Progenitor cell of endocrine pancreas (in vitro differentiated cells): ENCODE measurements at regions not wholly inside any gene's neighbourhood (a gene's known extent, or its start where the extent isn't known, plus 50 kb on each side); places are given as distances from the start of the nearest gene placed in this dataset.

Source experiments
- DNase-seq: peaks from one replicate; pipeline ENCODE4 v3.0.0; 2021; ENCODE audit warnings: low spot score; ENCODE audit not compliant: unreplicated experiment
- H3K27ac Mint-ChIP-seq: 2 replicates; pipeline ENCODE4 v1.8.0; 2021; ENCODE audit warnings: mild to moderate bottlenecking, moderate library complexity, mixed read lengths
- H3K27me3 Mint-ChIP-seq: 2 replicates; pipeline ENCODE4 v1.8.0; 2021; ENCODE audit warnings: mixed read lengths
- H3K36me3 Mint-ChIP-seq: 2 replicates; pipeline ENCODE4 v1.8.0; 2022; ENCODE audit warnings: mixed read lengths; ENCODE audit not compliant: insufficient read depth
- H3K4me1 Mint-ChIP-seq: 2 replicates; pipeline ENCODE4 v1.8.0; 2021; ENCODE audit warnings: low read depth, mixed read lengths
- H3K4me3 Mint-ChIP-seq: 2 replicates; pipeline ENCODE4 v1.8.0; 2021; ENCODE audit warnings: low read depth, mild to moderate bottlenecking, moderate library complexity, mixed read lengths
- H3K9me3 Mint-ChIP-seq: 2 replicates; pipeline ENCODE4 v1.8.0; 2021; ENCODE audit warnings: low read depth, mixed read lengths
- TF ChIP-seq, protein P1 (sequence below): fragments of 200-600 bp; sonication (generic); IDR thresholded peaks from one replicate; pipeline ENCODE4 v1.5.0; 2021; ENCODE audit warnings: antibody characterized with exemption, mild to moderate bottlenecking; ENCODE audit not compliant: unreplicated experiment

DNA sequence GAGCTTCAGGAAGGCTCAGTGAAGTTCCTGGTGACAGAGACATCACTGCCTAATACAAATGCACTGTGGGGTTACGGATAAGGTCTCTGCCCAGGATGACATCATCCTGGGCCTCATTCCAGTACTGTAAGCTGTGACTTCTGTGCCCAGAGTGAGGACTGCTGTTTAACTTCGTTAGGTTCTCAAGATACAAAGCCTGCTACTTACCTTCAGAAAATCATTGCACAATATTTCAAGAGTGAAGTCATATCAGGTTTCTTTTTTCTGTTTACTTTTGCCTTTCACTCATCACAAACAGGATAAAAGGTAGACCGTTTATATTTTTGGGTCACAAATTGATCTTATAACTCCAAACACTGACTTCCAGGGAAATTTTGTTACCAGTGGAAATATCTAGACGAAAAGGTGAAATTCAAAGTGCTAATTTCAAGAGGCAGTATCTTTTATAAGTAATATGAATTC, 241.2 kb downstream of the PIK3R1 start:
- no peak for DNase-seq
- H3K27ac Mint-ChIP-seq = no peak overlapping the region
- no peak overlapping the region for H3K4me3 Mint-ChIP-seq
- no peaks in the 10 kb centered on the region for H3K36me3 Mint-ChIP-seq
- TF ChIP-seq, protein P1, sequence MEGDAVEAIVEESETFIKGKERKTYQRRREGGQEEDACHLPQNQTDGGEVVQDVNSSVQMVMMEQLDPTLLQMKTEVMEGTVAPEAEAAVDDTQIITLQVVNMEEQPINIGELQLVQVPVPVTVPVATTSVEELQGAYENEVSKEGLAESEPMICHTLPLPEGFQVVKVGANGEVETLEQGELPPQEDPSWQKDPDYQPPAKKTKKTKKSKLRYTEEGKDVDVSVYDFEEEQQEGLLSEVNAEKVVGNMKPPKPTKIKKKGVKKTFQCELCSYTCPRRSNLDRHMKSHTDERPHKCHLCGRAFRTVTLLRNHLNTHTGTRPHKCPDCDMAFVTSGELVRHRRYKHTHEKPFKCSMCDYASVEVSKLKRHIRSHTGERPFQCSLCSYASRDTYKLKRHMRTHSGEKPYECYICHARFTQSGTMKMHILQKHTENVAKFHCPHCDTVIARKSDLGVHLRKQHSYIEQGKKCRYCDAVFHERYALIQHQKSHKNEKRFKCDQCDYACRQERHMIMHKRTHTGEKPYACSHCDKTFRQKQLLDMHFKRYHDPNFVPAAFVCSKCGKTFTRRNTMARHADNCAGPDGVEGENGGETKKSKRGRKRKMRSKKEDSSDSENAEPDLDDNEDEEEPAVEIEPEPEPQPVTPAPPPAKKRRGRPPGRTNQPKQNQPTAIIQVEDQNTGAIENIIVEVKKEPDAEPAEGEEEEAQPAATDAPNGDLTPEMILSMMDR = no peak
- H3K27me3 Mint-ChIP-seq = no peaks in the 10 kb centered on the region
- H3K9me3 Mint-ChIP-seq = no peaks in the 10 kb centered on the region
- H3K4me1 Mint-ChIP-seq = peaks cover 26% of the 10 kb centered on the region

DNA sequence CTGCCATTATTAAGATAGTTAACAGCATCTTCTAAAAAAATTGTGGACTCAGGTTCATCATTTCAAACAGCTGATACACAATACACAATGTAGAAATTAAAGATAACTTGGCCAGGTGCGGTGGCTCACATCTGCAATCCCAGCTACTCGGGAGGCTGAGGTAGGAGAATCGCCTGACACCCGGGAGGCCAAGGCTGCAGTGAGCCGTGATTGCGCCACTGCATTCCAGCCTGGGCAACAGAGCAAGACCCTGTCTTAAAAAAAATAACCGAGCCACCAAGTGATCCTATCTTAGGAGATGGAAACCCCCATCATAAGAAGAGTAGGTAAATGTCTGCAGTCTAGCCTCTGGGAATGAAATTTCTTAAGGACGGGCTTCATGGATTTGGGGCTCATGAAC, 241.7 kb downstream of the PIK3R1 start:
- no peak overlapping the region for H3K4me3 Mint-ChIP-seq
- no peak overlapping the region for H3K27ac Mint-ChIP-seq
- no peaks in the 10 kb centered on the region for H3K9me3 Mint-ChIP-seq
- H3K4me1 Mint-ChIP-seq = peaks cover 26% of the 10 kb centered on the region
- TF ChIP-seq, protein P1 = no peak
- H3K27me3 Mint-ChIP-seq = no peaks in the 10 kb centered on the region
- DNase-seq = no peak
- no peaks in the 10 kb centered on the region for H3K36me3 Mint-ChIP-seq

DNA sequence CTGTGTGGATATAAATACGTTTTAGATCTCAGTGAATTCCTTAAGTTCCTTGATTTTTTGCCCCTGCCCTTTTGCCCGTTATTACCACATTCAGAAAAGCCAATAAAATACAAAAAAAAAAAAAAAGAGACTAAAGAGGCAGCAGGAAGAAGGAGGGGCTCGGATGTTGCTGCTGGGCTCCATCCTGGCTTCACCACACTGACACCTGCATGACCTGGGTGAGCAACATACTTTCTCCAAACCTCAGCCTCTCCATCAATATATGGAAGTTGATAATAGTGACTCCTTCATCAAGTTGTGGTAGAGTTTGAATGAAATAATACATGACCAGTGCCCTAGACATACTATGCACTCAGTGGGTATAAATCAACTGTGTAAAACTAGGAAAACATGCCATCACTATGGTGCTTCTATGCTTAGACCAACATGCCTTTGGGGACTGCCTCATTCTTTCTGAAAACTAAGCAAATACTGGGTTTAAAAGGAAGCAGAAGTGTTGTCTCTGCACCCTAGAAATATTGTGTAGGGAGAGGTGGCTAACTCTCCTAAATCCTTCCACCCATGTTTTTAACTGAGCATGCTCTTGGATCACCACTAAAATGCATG, 243.0 kb downstream of the PIK3R1 start:
- Mint-ChIP-seq H3K4me3 (no peak overlapping the region), H3K36me3 (no peaks in the 10 kb centered on the region), H3K27me3 (no peaks in the 10 kb centered on the region), H3K4me1 (peaks cover 26% of the 10 kb centered on the region), H3K9me3 (no peaks in the 10 kb centered on the region), H3K27ac (no peak overlapping the region)
- TF ChIP-seq, protein P1 = no peak
- no peak for DNase-seq

DNA sequence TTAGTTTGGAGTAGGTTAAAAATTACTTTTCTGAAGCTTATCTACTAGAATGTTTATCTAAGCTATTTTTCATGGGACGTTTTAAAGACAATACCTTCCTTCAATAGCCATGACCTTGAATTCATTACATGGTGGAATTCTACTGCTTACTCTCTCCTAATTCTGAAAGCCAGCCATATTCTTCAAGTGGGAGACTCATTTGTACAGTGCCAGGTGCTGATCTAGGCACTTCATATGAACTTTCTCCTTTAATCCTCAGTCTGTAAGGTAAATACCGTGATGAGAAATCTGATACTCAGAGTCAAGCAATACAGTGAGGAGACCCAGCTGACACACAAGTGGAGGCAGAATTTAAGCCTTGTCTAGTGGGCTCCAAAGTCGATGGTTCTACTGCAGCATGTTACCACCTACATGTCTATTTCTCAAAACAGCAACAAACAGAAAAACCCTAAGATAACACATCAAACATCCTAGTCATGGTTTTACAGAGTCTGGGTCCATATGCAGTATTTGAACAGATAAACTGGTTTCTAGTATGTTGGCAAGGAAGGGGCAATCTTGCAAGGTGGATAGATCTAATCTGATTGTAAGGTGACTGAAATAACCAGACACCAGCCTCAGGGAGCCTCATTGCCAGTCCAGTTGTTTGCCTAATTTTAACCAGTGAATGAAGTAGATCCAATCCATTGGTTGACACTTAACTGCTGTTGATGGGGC, 243.7 kb downstream of the PIK3R1 start:
- Mint-ChIP-seq H3K9me3 (no peaks in the 10 kb centered on the region), H3K36me3 (no peaks in the 10 kb centered on the region), H3K27ac (no peak overlapping the region), H3K4me3 (no peak overlapping the region), H3K27me3 (no peaks in the 10 kb centered on the region), H3K4me1 (peaks cover 26% of the 10 kb centered on the region)
- no peak for DNase-seq
- TF ChIP-seq, protein P1 = no peak

DNA sequence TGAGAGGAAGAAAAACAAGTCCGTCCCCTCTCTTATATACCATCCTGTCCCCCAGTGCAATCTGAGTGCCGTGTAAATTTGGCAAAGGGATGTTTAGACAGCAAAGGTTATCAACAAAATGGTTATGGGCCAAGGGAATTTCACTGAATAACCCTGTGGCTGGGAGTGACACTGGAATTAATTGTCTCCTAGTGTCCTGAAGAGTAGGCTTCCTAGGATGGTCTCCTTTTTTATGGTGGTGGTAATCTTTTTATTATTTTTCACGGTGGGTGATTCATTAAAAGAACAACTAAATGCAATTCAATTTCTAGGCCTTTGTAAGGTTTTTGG, 244.2 kb downstream of the PIK3R1 start:
- H3K4me1 Mint-ChIP-seq = peaks cover 26% of the 10 kb centered on the region

More for the DNA sequence above, 244.2 kb downstream of the PIK3R1 start:
- no peaks in the 10 kb centered on the region for H3K9me3 Mint-ChIP-seq
- H3K36me3 Mint-ChIP-seq = no peaks in the 10 kb centered on the region
- no peak for DNase-seq
- TF ChIP-seq, protein P1 = no peak
- no peak overlapping the region for H3K4me3 Mint-ChIP-seq
- H3K27ac Mint-ChIP-seq = no peak overlapping the region
- no peaks in the 10 kb centered on the region for H3K27me3 Mint-ChIP-seq
